Left hindlimb (tissue), 1 donor: ENCODE measurements at regions not wholly inside any gene's neighbourhood (a gene's known extent, or its start where the extent isn't known, plus 50 kb on each side); places are given as distances from the start of the nearest gene placed in this dataset.
"Not testable (repeated sequence)": the region's sequence is repeated elsewhere in the genome, so short reads cannot be mapped to it uniquely, and the experiment has no call there.

Source experiments
- DNase-seq: peaks from one replicate; pipeline ENCODE4 v3.0.0-alpha.2; 2018

DNA sequence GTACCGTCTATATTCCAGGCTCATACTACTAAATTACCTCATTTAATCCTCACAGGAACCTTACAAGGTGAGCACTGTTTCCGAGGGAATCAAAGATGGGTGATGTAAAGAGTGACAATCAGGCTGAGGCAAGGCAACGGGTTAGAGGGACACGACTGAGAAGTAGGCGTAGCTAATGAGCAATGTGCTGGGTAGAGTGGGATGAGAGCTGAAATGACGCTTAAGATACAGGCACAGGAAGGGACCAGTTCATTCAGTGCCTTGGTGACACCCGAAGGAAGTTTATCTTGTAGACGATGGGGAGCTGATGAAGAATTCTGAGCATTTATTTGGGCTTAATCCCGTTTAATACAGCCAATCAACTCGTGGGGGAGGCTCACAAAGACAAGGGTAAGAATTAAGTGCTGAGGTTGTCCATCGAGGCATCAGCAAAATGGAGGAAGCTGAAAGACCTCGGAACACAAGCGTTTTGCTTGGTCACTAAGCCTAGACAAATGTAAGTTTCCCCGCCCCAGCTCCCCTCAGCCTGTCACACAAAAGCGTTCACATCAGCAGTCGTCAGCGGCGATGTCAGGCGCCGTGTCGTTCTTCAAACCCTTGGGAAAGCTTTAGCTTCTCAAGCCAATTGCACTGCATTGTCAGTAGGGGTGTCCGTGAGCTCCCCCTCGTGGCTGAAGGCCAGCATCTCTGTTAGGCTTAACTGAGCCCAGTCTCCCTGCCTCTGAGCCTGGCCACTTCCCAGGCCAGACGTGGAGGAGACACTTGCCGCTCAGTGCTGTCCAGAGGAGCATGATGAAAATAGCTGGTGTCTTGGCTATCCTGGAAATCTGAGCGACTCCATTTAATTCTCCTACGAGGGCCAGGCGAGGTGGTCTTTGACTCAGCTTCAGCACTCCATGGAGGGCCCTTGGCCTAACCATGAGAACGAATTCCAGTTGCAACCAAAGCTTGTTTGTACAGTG is 288.5 kb upstream of the G2E3 start:
- peak; percentile 67 for DNase-seq

DNA sequence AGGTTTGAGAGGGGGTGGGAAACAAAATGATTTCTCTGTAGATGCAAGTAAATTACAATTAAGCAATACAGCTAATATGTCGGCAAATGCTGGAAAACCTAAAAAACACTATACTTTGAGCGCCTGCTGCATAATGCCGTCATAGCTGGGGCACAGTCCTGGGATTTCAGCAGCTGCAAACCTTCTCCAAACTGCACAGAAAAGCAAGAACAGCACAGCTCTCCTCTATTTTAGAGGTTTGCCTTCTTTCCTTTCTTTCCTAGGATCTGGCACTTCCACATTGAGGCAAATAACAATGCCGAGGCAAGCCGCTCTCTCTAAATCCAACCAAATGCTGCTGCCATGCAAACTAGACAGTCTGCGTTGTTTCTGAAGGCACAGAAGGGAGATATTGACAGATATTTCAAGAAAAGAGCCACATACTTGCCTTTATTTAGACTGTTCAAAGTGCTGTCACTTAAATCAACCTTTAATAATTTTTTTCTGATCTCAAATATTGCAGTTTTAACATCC is 287.1 kb upstream of the G2E3 start:
- peak; percentile 27 for DNase-seq

DNA sequence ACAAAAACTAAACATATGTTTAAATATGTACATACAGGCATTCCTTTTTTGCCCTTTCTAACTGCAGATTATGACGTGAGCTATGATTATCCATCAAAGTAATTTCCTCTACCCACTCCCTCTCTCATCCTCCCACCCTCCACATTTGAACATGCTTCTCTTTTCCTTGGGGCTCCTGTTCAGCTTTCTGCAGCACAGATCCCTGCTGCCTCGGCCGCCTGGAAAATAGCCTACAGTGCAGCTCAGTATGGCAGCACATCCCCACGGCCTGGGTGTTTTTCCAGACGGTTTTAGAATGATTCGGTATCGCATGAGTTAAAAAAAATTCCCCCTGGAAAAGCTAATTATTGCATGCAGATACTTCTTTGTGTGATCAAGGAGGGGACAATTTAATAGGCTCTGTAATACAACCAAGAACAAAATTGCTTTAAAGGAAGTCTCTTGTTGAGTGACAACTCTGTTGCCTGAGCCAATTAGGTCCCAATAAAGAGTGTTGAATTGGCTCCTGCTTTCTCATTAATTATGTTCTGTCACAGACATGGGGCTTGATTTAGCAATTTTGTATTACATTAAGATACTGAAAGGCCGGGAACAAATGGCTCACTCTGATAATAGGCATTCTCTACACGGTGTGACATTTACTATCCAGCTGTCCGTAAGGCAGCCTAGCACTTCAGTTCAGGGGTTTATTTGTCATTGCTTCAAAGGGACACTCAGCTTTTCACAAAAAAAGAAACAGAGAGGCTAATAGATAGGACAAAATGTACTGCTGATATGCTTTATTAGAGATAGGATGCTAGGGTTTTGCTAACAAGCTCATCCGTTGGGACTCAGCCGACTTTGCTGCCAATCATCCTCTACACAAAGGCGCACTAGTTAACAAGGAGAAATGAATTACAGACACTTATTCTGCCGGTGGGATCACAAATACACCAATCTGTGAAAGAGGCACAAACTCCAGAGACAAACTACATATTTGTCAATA is 285.8 kb upstream of the G2E3 start:
- no peak for DNase-seq

DNA sequence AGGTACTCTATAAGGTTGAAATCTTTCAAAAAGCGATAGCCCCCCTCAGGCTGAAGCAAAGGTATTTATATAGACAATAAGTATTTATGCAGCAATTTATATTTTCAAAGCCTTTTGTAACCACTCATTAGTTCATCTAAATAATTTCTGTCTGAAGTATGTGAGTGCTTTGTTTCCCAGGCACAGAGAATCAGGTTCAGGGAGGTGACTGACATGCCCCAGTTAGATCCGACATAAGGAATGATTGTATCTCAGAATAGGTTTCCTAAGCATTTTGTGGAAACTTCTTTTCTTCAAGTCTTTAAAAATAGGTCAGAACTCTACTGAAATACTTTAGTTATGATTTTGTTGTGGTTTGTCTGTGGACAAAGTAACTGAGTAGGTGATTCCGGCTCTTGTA is 283.4 kb upstream of the G2E3 start:
- no peak for DNase-seq

GRCh38 chr14:30277268-30277667 is 281.7 kb upstream of the G2E3 start:
- no peak for DNase-seq

DNA sequence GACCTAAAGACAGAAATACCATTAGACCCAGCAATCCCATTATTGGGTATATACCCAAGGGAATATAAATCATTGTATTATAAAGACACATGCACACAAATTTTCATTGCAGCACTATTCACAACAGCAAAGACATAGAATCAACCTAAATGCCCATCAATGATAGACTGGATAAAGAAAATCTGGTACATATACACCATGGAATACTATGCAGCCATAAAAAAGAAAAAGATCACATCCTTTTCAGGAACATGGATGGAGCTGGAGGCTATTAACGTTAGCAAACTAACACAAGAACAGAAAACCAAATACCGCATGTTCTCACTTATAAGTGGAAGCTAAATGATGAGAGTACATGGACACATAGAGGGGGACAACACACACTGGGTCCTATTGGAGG is 280.1 kb upstream of the G2E3 start:
- not testable (repeated sequence) for DNase-seq

- DNase-seq: peak; percentile 27
Measured at GRCh38 chr14:30283822-30284446, 275.0 kb upstream of the G2E3 start.

- DNase-seq: no peak
Measured at GRCh38 chr14:30284808-30285207, 274.1 kb upstream of the G2E3 start.

- DNase-seq: no peak
Measured at GRCh38 chr14:30287579-30288445, 271.1 kb upstream of the G2E3 start.

GRCh38 chr14:30290001-30290400 is 269.0 kb upstream of the G2E3 start:
- no peak for DNase-seq

DNA sequence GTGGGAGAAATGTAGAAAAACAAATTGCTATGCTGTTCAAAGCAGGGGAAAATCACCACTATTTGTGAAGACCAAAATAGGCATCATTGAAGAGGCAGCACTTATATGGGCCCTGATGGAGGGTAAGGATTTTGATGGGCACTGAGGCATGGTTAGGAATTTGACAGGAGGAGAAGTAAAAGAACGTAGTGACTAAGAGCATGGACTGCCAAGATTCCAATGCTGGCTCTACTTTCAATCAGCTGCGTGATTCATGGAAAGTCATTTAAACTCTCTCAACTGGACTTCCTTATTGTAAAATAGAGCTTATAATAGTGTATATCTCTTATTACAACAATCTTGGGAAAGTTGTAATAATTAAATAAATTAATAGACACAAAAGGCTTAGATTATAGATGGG is 267.7 kb upstream of the G2E3 start:
- no peak for DNase-seq

DNA sequence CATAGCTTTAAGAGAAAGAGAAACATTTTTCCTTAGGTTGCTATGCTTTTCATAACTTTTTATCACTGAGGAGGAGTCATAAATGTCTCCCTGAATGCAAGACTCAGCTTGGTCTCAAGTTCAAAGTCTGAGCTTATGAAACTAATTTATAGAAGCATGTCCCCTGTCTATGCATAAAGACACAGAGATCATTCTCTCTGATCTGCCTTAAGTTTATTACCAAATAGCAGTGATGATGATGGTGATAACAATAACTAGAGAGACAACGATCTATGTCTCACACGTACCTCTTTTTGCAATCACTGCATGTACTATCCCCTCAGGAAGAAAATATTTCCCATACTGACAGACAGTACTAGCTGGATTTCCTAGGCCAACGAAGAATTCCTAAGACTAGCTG is 266.4 kb upstream of the G2E3 start:
- no peak for DNase-seq

DNA sequence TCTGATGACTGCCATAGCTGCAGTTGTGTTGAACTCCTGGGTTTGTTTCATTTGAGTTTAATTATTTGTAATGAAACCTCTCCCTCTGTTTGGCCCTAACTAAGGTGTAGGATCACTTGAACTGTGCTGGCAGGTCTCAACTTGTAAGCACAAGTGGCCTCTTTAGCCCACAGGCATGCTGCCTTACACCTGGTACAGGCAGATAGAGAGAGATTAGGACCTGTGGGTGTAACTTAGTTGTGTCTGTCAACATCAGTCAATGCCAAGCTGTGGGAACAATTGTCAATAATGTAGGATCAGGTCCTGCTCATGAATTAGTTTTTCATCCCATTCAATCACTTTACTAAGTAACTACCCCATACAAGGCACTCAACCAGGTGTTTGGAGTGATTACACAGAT is 263.0 kb upstream of the G2E3 start:
- DNase-seq: no peak

DNA sequence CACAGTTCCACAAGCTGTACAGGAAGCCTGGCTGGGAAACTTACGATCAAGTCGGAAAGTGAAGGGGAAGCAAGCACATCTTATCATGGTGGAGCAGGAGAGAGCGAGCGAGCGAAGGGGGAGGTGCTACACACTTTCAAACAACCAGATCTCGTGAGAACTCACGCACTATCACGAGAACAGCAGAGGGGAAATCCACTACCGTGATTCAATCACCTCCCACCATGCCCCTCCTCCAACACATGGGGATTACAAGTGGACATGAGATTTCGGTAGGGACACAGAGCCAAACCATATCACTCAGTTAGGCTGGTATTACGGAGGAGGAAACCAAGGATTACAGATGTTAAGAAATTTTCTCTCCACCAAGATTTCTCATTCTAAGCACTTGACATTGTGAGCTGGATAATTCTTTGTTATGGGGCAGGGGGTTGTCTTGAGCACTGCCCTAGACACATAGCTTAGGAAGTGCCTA is 262.0 kb upstream of the G2E3 start:
- DNase-seq: no peak

DNA sequence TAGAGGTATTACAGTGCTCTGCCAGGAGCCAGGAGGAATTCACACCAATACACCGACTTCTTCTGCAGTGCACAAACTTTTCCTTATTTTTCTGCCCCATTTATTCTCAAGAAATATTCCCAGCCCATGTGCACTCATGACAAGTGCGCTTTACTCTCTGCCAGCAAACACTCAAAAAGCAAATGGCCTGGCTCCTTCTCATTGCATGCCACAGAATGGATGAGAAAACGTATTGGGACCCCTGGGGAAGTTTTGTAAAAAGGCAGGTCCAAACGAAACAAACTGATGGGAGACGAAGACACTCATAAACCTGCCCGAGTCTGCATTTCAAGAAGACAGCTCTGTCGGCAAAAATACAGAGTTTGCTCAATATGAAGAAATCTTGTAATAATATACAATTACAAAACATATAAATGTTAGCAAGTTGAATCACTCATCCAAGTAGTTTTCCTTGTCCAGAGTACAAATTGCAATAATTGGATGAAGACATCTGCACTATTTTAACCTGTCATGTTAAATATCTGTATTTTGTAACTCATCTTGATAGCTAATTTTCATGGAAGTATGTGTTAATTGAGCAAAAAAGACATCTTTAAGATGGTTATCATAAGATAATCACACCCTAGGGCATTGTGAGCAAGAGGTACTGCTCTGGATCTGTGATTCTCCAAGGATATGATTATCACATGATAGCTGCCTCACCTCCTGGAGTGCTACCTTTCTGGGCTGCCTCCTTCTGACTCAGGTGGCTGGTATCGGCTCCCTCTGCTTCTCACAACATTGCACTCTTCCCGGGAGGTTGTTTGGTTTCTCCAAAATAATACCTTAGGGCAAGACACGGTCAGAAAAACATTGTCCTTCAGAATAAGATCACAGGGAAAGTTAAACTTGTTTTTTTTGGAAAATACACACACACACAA is 260.8 kb upstream of the G2E3 start:
- no peak for DNase-seq

DNA sequence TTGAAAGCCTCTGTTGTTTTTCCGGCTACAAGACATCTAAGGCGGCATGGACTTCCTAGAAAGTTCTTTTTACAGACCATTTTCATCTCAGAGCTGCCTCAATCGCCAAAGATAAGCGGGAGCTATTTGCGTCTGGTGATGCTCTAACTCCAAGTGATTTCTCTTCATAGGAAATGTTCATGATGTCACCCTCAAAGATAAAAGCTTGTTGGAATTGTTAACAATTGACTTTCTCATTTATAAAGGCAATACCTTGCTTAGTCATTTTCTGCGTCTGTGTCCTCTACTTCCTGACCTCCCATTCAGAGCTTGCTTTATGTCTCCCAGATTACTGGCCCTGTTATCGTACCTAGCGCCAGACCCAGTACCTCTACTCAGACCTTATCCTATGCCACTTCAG is 259.0 kb upstream of the G2E3 start:
- DNase-seq: no peak

DNA sequence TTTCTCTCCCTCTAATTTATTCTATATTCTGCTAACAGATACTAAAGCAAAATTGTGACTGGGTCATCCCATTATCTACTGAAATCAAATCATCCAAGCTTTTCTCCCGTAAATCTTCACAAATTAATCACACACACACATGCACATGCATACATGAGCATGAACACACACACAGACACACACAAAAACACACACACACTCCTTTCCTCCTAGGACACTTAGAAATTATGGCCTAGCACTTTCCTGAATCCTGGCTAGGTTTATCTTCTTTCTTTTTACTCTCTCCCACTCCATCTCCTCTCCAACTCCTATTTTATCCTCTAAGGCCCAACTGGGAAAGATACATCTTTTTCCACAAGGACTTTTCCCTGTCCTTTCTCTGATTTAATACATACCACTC is 255.6 kb upstream of the G2E3 start:
- DNase-seq: no peak

DNA sequence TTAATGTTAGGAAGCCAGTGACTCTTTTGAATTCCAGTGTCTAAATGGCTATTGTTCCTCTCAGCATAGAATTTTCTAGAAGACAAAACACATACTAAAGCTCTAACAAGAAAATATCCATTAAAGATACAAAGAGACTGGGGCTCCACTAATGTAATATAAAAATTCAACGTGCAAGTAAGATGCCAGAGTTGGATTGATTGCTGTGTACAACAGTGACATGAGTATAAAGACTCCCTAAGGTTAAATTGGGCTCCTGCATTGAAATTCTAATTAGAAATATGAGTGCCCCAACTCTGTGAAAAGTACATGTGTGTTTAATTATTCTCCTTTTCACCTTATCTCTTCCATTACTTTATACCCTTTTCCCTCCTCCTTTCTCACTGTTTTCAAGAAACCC is 253.6 kb upstream of the G2E3 start:
- DNase-seq: no peak

DNA sequence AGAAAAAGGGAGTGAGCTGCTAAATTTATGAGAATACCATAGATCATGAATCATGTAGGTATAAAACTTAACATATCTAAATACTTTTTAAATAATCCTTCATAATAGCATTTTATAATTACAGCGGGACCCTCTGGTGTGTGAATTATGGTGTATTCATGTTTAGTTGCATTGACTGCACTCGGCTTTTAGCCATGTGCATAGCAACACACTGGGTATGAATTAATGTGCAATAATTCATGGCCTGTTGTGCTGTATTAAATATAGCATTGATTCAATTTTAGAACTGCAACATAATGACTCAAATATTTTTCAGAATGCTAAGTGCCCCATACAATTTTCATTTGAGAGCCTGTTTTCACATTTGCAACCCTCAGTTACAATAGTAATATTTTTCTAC is 249.6 kb upstream of the G2E3 start:
- no peak for DNase-seq

DNA sequence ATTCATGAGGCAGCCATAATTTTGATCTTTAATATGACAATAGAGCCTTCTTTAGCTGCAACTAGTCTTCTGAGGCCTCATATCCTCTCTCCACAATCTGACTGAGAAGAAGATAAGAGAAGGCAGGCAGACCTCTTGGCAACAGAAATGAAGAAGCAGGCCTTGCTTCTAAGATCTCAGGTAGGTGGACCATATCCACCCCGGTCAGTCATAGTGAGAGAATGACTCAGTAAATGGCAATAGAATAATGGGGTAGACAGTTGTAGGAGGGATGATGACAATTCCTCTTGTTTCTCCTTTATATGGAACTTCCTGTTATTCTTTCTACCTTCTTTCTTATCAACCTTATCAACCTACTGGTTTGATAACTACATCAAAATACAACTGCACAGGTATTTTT is 246.7 kb upstream of the G2E3 start:
- DNase-seq: no peak

DNA sequence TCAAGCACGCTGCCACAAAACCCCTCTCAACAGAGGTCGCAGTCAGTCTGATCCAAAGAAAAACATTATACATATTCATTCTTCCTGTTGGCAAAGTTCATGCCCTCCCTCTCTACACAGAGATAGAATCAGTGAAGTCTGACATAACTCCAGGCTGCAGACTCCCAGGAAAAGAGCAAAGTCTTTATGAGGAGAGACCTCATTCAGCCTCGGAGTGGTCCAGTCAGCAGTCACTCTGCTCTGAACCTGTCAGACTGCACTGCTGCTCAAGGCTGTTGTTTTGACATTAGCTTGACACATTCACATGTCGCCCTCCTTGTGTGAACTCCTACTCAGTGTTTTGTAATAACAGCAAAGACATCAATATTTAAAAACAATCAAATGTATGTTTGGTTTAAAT is 241.2 kb upstream of the G2E3 start:
- DNase-seq: no peak
